ENCODE measurements at regions not wholly inside any gene's neighbourhood (a gene's known extent, or its start where the extent isn't known, plus 50 kb on each side); places are given as distances from the start of the nearest gene placed in this dataset.

- TF ChIP-seq PKNOX1 (IDR thresholded peaks at IDR 0.05) (no peak), L3MBTL2 (conservative IDR thresholded peaks at IDR 0.05) (no peak), FOXA1 (IDR thresholded peaks at IDR 0.05) (no peak), TARDBP (IDR thresholded peaks at IDR 0.05) (no peak), SP1 (IDR thresholded peaks at IDR 0.05) (no peak)
These were observed 384.4 kb upstream of the DDI1 start for GRCh38 chr11:103652013-103652412.
